GM19467 (cell line): ENCODE measurements at regions not wholly inside any gene's neighbourhood (a gene's known extent, or its start where the extent isn't known, plus 50 kb on each side); places are given as distances from the start of the nearest gene placed in this dataset.

Source experiments
- ATAC-seq: cut with Tn5 transposase; IDR thresholded peaks from one replicate; pipeline ENCODE4 v1.9.1; 2021; ENCODE audit warnings: mild to moderate bottlenecking, moderate library complexity; ENCODE audit not compliant: unreplicated experiment

DNA sequence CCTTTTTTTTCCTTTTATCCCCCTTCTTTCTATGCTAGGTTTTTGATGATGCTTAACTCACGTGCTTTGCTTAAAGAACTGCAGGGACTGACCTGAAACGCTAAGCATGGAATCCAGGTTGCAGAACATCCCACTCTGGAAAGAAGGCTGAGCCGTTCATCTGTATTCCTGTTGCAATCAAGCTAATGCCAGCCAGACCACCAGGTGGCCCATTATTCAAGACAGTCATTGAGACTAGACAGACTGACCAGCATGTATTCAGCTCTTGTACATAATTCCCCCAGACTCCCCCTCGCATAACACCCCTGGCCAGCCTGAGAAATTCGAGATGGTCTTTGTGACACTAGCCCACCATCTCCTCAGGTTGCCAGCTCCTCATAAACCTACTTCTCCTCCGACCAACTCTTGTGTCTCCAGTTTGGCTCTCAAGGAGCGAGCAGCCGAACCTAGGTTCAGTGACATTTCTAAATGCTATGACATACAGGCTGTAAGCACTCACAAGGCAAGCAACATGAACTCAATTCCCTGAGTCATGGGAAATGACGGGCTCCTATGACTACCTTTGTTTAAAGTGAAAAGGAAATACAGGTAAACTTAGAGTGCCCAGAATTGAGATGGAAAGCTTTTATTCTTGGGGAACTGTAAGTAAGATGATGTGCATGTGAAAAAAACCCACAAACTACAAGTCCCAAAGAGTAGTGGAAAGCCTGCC, 309.3 kb upstream of the CDYL start:
- no peak for ATAC-seq

GRCh38 chr6:4466261-4466660, 309.9 kb upstream of the CDYL start:
- ATAC-seq, result no peak

DNA sequence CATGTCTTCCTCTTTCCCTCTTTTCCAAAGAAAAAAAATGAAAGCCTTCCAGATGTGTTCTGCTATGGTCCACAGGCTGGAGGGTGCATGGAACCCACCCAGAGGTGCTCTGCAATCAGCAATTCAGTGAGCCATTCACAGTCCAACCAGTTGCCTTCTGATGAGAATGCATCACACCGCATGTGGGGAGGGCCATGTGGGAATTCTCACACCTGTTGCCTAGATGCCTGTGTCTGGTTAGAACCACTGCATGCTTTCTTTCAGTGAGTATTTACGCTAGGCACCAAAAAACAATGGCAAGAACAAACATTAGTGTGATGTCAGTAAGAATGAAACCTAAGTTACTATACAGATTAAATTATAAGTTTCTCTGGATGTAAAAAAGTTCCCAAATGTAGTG, 311.6 kb upstream of the CDYL start:
- ATAC-seq, result no peak

GRCh38 chr6:4463236-4463635, 313.0 kb upstream of the CDYL start:
- ATAC-seq, result no peak

DNA sequence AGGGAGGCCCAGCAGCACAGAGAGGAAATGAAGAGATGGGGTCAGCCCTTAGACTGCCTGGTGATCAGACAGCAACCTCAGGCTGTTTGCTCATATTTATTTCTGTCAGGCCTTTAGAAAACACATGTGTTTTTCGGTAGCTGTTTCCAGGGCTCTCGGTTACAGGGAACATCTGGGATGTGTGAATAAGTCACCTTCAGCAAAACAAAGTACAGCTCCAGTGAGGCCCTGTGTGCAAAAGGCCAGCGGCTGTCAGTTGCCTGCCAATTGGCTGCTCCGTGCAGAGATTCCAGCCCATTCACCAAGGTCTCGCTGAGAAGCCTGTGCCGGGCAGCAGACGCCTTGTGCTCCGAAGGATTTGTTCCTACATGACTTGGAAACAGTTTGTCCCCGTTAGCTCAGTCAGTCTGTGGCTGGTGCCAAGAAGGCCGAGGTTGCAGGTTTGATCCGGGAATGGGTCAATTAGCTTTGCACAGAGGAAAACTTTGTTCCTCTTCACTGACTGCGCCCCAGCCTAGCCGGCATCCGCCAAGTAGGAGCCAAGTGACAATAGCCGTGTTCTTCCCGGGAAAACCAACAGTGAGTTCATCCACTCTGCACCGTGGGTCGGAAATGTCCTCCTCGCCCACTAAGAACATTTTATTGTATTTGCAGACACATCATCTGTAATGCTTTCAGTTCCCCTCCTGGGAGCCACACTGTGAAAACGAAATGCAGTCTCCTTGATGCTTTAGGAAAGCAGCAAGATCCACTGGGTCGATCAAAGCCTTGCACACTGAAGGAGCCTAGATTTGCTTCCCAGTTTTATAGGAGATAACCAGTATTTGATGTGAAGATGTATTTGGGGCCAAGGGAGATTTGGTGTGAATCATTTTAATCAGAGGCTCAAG, 315.4 kb upstream of the CDYL start:
- no peak for ATAC-seq

DNA sequence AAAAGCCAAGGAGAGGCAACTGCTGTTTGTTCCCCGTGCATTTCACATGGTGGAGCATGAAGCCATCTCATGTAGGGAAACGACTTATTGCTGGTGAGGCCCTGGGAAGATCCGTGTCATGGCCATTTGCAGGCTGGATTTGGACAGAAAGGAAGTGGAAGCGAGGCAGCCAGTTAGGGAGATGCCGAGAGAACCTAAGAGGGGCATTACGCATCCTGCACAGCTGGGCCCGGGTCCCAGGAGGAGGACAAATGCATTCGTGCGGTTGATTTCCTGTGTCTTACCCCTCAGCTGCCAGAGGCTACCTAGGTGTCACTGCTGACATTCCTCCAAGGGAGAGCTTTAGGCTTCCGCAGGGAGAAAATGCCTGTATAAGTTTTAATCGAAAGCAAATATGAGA, 316.2 kb upstream of the CDYL start:
- ATAC-seq, result no peak

DNA sequence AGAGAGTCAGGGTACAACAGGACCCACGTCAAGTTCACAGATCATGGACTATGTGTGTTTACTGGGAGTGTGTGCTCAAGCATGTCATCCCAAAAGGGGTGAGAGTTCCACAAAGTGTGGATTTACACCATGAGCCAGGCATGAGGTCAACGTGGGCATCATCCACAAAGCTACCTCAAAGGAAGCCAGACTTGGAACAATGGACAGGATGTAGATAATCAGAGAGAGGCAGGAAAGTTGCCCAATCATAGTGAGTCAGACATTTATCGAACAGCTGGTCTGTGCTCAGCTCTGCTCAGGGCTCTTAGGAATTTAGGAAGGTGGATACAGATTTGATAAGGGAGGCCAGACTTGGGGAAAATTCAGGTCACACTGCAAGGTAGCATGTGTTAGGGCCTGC, 317.2 kb upstream of the CDYL start:
- no peak for ATAC-seq

GRCh38 chr6:4451718-4452117, 316.3 kb upstream of the ECI2 start:
- ATAC-seq, result no peak

DNA sequence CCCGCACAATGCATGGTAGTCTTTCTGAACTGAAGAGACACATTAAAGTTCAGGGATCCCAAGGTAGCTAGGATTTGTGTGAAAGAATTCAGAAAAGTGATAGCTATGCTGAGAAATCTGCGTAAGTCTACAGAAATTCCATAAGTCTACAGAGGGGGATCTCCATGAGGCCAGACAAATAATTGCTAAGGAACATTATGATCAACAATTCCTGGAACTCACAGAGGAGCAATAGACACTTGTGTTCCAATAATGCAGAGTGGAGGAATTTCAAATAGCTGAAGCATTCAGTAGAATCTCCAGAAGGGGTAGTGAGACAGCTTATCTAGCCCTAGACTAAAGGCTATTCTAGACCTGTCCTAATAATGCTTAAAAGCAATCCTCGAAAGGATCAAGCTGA, 315.7 kb upstream of the ECI2 start:
- no peak for ATAC-seq

DNA sequence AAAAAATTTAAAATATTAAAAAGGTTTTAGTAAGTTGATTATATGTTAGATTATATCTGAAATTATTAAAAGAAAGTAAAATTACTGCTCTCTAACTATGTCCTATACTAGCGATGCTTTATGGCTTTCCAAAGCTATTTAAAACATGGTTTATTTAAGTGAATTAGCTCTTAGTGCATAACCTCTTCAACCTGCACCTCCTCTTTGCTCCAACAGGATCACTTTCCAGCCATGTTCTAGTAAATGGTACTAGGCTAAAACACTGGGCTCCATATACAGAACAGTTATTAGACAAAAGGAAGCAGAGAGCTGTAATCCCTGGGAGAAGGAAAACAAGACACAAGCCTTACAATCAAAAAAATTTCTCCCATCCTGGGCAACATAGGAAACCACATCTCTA, 314.9 kb upstream of the ECI2 start:
- ATAC-seq, result no peak

DNA sequence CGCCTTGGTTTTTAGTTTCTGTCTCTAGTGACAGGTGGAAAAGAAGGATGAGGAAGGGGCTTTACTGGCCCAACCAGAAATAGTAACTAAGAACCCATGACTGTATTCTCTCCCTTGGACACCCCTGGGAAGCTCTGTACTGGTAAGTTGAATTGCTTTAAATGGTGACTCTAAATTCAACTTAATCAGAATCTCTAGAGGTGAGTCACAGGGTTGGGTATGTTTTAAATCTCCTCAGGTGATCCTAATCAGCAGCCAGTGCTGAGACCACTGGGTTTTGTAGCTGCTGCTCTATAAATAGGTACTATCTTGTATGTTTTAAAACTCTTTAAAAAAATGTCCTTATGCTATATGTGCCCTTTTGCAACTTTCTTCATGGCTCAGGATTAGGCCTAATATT, 314.0 kb upstream of the ECI2 start:
- ATAC-seq, result no peak

GRCh38 chr6:4448841-4449240, 313.5 kb upstream of the ECI2 start:
- ATAC-seq, result no peak

GRCh38 chr6:4447639-4448330, 312.4 kb upstream of the ECI2 start:
- ATAC-seq, result no peak

DNA sequence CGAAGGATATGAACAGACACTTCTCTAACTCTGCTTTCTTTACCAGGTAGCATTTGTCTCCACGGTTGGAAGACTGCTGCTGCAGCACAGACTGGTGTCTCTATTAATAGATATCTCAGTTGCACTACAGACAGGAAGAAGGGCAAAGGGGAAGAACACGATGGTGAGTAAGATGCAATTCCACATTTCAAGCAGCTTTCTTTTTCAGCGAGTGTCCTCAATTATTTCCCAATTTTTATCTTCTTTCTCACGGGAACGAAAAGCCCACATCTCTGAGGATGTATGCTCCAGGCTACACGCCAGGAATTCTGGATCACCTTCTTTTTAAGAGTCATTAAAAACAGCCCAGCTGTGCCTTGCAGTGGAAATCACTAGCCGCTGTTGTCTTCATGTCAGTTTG, 311.6 kb upstream of the ECI2 start:
- ATAC-seq, result no peak

DNA sequence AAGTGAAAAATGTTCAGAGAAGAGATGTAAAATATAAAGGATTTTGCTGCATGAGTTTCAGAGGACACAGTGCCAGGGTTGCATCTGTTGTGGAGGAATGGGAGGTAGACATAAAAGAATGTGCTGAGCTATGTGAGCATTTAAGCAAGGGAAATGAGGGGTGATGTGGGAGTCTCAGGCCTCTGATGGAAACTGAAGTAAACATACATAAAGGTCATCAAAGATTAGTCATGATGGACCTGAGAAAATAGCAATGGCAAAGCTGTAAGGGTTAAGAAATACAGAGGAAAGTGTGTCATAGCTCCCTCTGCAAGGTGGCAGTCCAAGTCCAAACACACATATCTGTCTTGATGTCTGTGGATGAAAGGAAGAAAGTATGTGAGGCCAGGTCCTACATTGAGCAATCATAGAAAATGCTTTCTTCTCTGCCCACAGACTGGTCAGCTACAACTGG, 306.6 kb upstream of the ECI2 start:
- no peak for ATAC-seq

DNA sequence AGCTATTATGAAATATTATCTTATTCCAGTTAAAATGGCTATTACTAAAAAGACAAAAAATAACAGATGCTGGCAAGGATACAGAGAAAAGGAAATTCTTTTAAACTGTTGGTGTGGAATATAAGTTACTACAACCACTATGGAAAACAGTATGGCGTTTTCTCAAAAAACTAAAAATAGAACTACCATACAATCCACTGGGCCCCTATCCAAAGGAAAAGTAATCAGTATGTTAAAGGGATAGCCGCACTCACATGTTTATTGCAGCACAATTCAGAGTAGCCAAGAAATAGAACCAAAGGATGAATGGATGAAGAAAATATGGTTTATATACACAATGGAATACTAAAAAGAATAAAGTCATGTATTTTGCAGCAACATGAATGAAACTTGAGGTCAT, 303.8 kb upstream of the ECI2 start:
- no peak for ATAC-seq

- no peak for ATAC-seq
Measured at GRCh38 chr6:4437342-4437741, 302.0 kb upstream of the ECI2 start.

DNA sequence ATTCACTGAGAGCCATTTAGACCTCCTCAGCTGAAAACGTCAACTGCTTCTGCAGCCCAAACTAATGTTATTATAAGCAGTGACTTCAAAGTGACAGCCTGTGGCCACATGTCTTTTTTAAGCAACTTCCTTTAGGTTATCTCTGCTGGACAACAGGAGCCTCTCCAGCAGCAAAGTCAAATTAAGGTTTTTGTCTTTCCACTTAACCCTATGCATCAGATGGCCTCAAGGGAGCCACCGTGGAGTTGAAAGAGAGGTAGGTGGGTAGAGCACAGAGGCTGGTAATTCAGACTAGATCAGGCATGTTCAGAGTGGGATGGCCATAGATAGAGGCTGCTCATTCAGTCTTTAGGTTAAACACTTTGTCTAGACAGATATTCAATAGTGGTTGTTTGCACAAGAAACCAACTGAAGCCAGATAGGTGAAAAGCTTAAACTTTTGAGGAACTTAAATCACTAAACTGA, 300.6 kb upstream of the ECI2 start:
- ATAC-seq, result no peak

- ATAC-seq, result no peak
Measured at GRCh38 chr6:4434655-4435054, 299.3 kb upstream of the ECI2 start.

DNA sequence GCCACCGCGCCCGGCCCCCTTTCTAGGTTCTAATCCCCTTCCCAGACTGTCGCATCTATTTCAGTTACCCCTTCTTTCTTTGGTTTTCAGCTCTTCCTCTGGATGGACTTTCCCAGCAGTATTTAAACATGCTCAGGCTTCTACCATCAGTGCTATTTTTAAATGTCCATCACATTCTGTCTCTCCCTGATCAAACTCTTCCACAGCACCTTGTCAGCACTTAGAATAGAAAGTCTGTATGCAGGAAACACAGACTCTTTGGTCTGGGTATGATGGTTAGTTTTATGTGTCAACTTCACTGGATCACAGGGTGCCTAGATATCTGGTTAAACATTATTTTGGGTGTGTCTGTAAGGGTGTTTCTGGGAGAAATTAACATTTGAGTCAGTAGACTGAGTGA, 297.8 kb upstream of the ECI2 start:
- no peak for ATAC-seq

GRCh38 chr6:4426968-4427367, 291.6 kb upstream of the ECI2 start:
- ATAC-seq, result no peak

DNA sequence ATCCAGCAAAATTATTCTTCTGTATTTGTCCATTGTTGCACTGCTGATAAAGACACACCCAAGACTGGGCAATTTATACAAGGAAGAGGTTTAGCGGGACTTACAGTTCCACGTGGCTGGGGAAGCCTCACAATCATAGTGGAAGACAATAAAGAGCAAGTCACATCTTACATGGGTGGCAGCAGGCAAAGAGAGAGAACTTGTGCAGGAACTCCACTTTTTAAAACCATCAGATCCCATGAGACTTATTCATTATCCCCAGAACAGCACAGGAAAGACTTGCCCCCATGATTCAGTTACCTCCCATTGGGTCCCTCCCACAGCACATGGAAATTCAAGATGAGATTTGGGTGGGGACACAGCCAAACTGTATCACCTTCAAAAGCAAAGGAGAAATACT, 286.5 kb upstream of the ECI2 start:
- ATAC-seq, result no peak
